GM21619 (cell line): ENCODE measurements at regions not wholly inside any gene's neighbourhood (a gene's known extent, or its start where the extent isn't known, plus 50 kb on each side); places are given as distances from the start of the nearest gene placed in this dataset.

ENCODE experiments used
- ATAC-seq: cut with Tn5 transposase; IDR thresholded peaks from one replicate; pipeline ENCODE4 v1.9.1; 2021; ENCODE audit not compliant: unreplicated experiment

- no peak for ATAC-seq
Measured at GRCh38 chr1:208537198-208537597, 293.0 kb upstream of the PLXNA2 start.

- ATAC-seq: no peak
Measured at GRCh38 chr1:208538078-208538477, 293.9 kb upstream of the PLXNA2 start.

GRCh38 chr1:208538587-208538986 is 294.4 kb upstream of the PLXNA2 start:
- ATAC-seq: no peak

- ATAC-seq: no peak
Measured at GRCh38 chr1:208540724-208541123, 296.5 kb upstream of the PLXNA2 start.

- ATAC-seq: no peak
Measured at GRCh38 chr1:208541225-208541855, 297.2 kb upstream of the PLXNA2 start.

- ATAC-seq: no peak
Measured at GRCh38 chr1:208542309-208542708, 298.1 kb upstream of the PLXNA2 start.

GRCh38 chr1:208544053-208544452 is 299.9 kb upstream of the PLXNA2 start:
- no peak for ATAC-seq

GRCh38 chr1:208544794-208545193 is 300.6 kb upstream of the PLXNA2 start:
- ATAC-seq: no peak

- ATAC-seq: no peak
Measured at GRCh38 chr1:208551024-208551423, 306.8 kb upstream of the PLXNA2 start.

GRCh38 chr1:208551633-208552320 is 307.6 kb upstream of the PLXNA2 start:
- ATAC-seq: no peak

- no peak for ATAC-seq
Measured at GRCh38 chr1:208552928-208553327, 308.7 kb upstream of the PLXNA2 start.

- no peak for ATAC-seq
Measured at GRCh38 chr1:208556461-208556860, 312.3 kb upstream of the PLXNA2 start.

GRCh38 chr1:208557046-208557722 is 313.0 kb upstream of the PLXNA2 start:
- ATAC-seq: no peak

- no peak for ATAC-seq
Measured at GRCh38 chr1:208557723-208558094, 313.5 kb upstream of the PLXNA2 start.

- ATAC-seq: no peak
Measured at GRCh38 chr1:208559597-208560329, 315.6 kb upstream of the PLXNA2 start.

GRCh38 chr1:208562151-208562960 is 318.2 kb upstream of the PLXNA2 start:
- no peak for ATAC-seq

GRCh38 chr1:208564466-208564865 is 320.3 kb upstream of the PLXNA2 start:
- ATAC-seq: no peak

- no peak for ATAC-seq
Measured at GRCh38 chr1:208565756-208566440, 321.7 kb upstream of the PLXNA2 start.

- ATAC-seq: no peak
Measured at GRCh38 chr1:208569181-208569580, 325.0 kb upstream of the PLXNA2 start.

- no peak for ATAC-seq
Measured at GRCh38 chr1:208570362-208570761, 326.2 kb upstream of the PLXNA2 start.
